Lower leg skin (tissue), 3 donors: ENCODE measurements at regions not wholly inside any gene's neighbourhood (a gene's known extent, or its start where the extent isn't known, plus 50 kb on each side); places are given as distances from the start of the nearest gene placed in this dataset.
"Not testable (repeated sequence)": the region's sequence is repeated elsewhere in the genome, so short reads cannot be mapped to it uniquely, and the experiment has no call there.

ENCODE experiments used
- POLR2A ChIP-seq, 2 donors: fragments of 450-650 bp; IDR thresholded peaks; one replicate each; pipeline ENCODE4 v1.6.1; 2016 to 2017; ENCODE audit warnings: antibody characterized with exemption in 2 of 2, mild to moderate bottlenecking in 1 of 2, moderate library complexity in 1 of 2
- TF ChIP-seq, protein P1 (sequence below), 3 donors: fragments of 450-650 bp; IDR thresholded peaks; one replicate each; pipeline ENCODE4 v1.5.1; 2016; ENCODE audit warnings: antibody characterized with exemption in 3 of 3, mild to moderate bottlenecking in 3 of 3, moderate library complexity in 2 of 3

- TF ChIP-seq, protein P1, sequence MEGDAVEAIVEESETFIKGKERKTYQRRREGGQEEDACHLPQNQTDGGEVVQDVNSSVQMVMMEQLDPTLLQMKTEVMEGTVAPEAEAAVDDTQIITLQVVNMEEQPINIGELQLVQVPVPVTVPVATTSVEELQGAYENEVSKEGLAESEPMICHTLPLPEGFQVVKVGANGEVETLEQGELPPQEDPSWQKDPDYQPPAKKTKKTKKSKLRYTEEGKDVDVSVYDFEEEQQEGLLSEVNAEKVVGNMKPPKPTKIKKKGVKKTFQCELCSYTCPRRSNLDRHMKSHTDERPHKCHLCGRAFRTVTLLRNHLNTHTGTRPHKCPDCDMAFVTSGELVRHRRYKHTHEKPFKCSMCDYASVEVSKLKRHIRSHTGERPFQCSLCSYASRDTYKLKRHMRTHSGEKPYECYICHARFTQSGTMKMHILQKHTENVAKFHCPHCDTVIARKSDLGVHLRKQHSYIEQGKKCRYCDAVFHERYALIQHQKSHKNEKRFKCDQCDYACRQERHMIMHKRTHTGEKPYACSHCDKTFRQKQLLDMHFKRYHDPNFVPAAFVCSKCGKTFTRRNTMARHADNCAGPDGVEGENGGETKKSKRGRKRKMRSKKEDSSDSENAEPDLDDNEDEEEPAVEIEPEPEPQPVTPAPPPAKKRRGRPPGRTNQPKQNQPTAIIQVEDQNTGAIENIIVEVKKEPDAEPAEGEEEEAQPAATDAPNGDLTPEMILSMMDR (IDR thresholded peaks at IDR 0.05) = not testable (repeated sequence)
- not testable (repeated sequence) for TF ChIP-seq POLR2A (IDR thresholded peaks at IDR 0.05)
These were observed 556.7 kb upstream of the SPRY2 start for GRCh38 chr13:80897641-80898040.
